ENCODE measurements at regions not wholly inside any gene's neighbourhood (a gene's known extent, or its start where the extent isn't known, plus 50 kb on each side); places are given as distances from the start of the nearest gene placed in this dataset.

GRCh38 chr12:22876262-22876661 is 251.3 kb downstream of the ETNK1 start:
- TF ChIP-seq CTCF (IDR thresholded peaks at IDR 0.05) (no peak), POLR2A (IDR thresholded peaks at IDR 0.05) (no peak)

Measured in lower leg skin (tissue), 3 donors.